C4-2B (cell line): ENCODE measurements at regions not wholly inside any gene's neighbourhood (a gene's known extent, or its start where the extent isn't known, plus 50 kb on each side); places are given as distances from the start of the nearest gene placed in this dataset.

Experiments
- H3K27ac ChIP-seq: fragments of 450-650 bp; 2 replicates; pipeline ENCODE4 v1.5.1; 2017
- CTCF ChIP-seq: fragments of 450-650 bp; conservative IDR thresholded peaks from 2 replicates; pipeline ENCODE4 v1.5.1; 2017; ENCODE audit warnings: mild to moderate bottlenecking
- ZFX ChIP-seq: fragments of 450-650 bp; IDR thresholded peaks from 2 replicates; pipeline ENCODE4 v1.6.1; 2017

- H3K27ac ChIP-seq, result no peak overlapping the region
- TF ChIP-seq ZFX (no peak), CTCF (no peak)
Measured at GRCh38 chr6:90928051-90928450, 341.2 kb upstream of the MAP3K7 start.

- TF ChIP-seq ZFX (no peak), CTCF (no peak)
- H3K27ac ChIP-seq, result no peak overlapping the region
Measured at GRCh38 chr6:90925726-90926125, 338.9 kb upstream of the MAP3K7 start.

- TF ChIP-seq CTCF (no peak), ZFX (no peak)
- H3K27ac ChIP-seq, result no peak overlapping the region
Measured at GRCh38 chr6:90922325-90922724, 335.5 kb upstream of the MAP3K7 start.

- TF ChIP-seq CTCF, result no peak
- H3K27ac ChIP-seq, result no peak overlapping the region
Measured at GRCh38 chr6:90918361-90918760, 331.5 kb upstream of the MAP3K7 start.

- no peak for TF ChIP-seq ZFX
- no peak overlapping the region for H3K27ac ChIP-seq
Measured at GRCh38 chr6:90917376-90917775, 330.5 kb upstream of the MAP3K7 start.

GRCh38 chr6:90916968-90917367 is 330.1 kb upstream of the MAP3K7 start:
- TF ChIP-seq ZFX (no peak), CTCF (no peak)
- no peak overlapping the region for H3K27ac ChIP-seq

GRCh38 chr6:90915224-90915915 is 328.5 kb upstream of the MAP3K7 start:
- H3K27ac ChIP-seq, result no peak overlapping the region
- TF ChIP-seq ZFX (no peak), CTCF (no peak)

- no peak overlapping the region for H3K27ac ChIP-seq
- no peak for TF ChIP-seq ZFX
- no peak for TF ChIP-seq CTCF
Measured at GRCh38 chr6:90914312-90914711, 327.4 kb upstream of the MAP3K7 start.
